ENCODE measurements at regions not wholly inside any gene's neighbourhood (a gene's known extent, or its start where the extent isn't known, plus 50 kb on each side); places are given as distances from the start of the nearest gene placed in this dataset.

DNA sequence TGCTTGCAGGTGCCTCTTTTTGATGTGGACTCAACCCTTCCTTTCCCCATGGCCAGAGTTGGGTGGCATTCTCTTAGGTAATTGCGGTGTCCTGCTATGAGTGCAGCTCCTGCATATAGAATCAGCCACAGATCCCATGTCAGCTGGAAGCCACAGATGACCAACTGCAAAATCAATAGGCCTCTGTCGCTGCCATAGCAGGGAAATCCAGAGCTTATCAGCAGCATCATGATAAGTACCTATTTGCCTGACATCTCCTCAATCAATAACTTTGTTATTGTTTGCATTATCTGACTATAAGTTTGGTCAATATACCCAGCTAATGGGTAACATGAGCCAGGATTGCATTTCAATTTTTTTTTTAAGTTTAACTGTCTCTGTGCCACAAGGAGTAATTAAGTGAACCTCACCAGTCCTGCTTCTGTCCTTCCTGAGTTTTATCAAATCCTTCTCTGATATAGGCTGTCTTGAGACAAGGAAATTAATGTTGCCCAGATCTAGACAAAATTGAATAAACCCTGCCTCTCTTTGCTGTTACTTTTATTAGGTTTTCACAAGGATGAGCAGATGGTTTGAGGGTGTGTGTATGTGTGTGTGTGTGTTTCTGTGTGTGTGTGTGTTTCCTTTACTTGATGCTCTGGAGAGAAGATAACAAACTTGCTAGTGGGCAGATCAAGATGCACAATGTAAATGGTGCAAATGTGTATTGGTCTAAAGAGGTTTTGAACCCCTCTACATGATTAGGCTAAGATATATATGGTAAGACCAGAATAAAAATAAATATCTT, 59.6 kb upstream of the CREB1 start:
- TF ChIP-seq, protein P1, sequence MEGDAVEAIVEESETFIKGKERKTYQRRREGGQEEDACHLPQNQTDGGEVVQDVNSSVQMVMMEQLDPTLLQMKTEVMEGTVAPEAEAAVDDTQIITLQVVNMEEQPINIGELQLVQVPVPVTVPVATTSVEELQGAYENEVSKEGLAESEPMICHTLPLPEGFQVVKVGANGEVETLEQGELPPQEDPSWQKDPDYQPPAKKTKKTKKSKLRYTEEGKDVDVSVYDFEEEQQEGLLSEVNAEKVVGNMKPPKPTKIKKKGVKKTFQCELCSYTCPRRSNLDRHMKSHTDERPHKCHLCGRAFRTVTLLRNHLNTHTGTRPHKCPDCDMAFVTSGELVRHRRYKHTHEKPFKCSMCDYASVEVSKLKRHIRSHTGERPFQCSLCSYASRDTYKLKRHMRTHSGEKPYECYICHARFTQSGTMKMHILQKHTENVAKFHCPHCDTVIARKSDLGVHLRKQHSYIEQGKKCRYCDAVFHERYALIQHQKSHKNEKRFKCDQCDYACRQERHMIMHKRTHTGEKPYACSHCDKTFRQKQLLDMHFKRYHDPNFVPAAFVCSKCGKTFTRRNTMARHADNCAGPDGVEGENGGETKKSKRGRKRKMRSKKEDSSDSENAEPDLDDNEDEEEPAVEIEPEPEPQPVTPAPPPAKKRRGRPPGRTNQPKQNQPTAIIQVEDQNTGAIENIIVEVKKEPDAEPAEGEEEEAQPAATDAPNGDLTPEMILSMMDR (IDR thresholded peaks at IDR 0.05) = no peak
- TF ChIP-seq POLR2A (IDR thresholded peaks at IDR 0.05) = no peak
- no peak for TF ChIP-seq EP300 (IDR thresholded peaks at IDR 0.05)

Measured in ovary (tissue), 3 donors.